Coronary artery (tissue), 2 donors: ENCODE measurements at regions not wholly inside any gene's neighbourhood (a gene's known extent, or its start where the extent isn't known, plus 50 kb on each side); places are given as distances from the start of the nearest gene placed in this dataset.

ENCODE experiments used
- DNase-seq: peaks from one replicate; pipeline ENCODE4 v3.0.0-alpha.2; 2017; ENCODE audit warnings: low spot score
- H3K27ac ChIP-seq, 2 donors: fragments of 200-600 bp; sonication (generic); one replicate each; pipeline ENCODE4 v1.5.1; 2016 to 2019
- H3K4me3 ChIP-seq: fragments of 200-600 bp; sonication (generic); 2 replicates; pipeline ENCODE4 v1.5.1; 2016; ENCODE audit warnings: mild to moderate bottlenecking, moderate library complexity
- TF ChIP-seq, protein P1 (sequence below): fragments of 200-600 bp; sonication (generic); IDR thresholded peaks from one replicate; pipeline ENCODE4 v1.5.1; 2019; ENCODE audit warnings: antibody characterized with exemption

DNA sequence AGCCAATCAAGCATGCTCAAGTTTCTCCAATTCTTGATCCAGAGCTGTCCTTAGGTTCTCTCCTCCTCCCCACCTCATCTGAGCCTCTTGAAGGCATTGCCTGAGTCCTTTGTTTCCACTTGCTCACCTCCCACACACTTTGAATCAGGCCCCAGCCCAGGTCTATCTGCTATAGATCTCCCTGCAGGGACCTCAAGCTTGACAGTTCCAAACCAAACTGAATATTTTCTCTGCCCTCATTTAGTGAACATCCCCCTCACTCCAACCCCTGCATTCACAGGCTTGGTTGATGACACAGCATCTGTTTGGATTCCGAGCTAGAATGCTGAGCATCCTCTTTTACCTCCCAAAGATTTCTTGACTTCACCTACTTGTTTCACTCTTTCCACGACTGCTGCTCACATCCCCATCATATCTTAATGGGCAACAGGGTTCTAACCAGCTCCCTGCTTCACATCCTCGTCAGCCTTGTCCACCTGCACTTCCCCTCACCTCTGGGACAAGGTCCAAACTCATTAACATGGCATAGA is 474.5 kb downstream of the ZSWIM6 start:
- H3K27ac ChIP-seq: no peak overlapping the region
- TF ChIP-seq, protein P1, sequence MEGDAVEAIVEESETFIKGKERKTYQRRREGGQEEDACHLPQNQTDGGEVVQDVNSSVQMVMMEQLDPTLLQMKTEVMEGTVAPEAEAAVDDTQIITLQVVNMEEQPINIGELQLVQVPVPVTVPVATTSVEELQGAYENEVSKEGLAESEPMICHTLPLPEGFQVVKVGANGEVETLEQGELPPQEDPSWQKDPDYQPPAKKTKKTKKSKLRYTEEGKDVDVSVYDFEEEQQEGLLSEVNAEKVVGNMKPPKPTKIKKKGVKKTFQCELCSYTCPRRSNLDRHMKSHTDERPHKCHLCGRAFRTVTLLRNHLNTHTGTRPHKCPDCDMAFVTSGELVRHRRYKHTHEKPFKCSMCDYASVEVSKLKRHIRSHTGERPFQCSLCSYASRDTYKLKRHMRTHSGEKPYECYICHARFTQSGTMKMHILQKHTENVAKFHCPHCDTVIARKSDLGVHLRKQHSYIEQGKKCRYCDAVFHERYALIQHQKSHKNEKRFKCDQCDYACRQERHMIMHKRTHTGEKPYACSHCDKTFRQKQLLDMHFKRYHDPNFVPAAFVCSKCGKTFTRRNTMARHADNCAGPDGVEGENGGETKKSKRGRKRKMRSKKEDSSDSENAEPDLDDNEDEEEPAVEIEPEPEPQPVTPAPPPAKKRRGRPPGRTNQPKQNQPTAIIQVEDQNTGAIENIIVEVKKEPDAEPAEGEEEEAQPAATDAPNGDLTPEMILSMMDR: no peak
- DNase-seq: no peak
- H3K4me3 ChIP-seq: no peak overlapping the region

DNA sequence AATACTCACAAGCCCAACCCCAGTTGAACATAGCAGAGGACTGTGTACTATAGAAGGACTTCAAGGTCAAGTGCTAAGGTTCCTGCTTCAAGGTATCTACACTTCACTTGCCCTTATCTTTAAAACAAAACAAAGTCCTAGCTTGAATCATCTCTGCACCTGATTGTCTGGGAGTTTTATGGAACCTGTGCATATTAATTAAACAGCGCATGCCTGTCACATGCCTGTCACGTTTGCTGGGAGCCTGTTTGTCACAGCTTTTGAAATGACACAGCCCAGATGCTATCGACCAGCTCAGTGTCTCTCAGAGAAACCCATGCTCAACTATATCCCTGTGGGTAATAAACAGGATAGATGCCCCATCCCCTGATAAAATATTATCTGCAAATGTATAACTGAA is 476.0 kb downstream of the ZSWIM6 start:
- H3K27ac ChIP-seq: no peak overlapping the region
- TF ChIP-seq, protein P1: no peak
- no peak overlapping the region for H3K4me3 ChIP-seq
- DNase-seq: no peak

DNA sequence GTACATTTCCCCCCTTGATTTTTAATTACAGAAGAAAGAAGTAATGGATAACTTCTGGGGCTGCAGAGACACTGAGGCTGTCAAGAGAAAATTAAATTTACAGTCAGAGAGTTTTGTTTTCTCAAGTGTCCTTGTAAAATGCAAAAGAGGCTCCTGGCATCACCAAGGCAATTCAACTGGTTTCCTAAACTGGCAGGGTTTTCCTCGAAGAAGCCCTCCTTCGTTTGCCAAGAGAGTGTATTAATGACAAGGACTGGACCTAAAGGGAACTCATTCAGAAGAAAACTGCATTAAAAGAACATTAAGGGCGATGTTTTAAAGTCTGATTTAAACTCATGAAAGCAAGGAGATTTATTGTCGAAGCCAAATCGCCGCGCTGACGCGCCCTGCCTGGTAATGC is 476.9 kb downstream of the ZSWIM6 start:
- TF ChIP-seq, protein P1: no peak
- no peak overlapping the region for H3K27ac ChIP-seq
- DNase-seq: no peak
- no peak overlapping the region for H3K4me3 ChIP-seq

GRCh38 chr5:61809651-61810050 is 477.6 kb downstream of the ZSWIM6 start:
- no peak for DNase-seq
- no peak overlapping the region for H3K27ac ChIP-seq
- TF ChIP-seq, protein P1: no peak

DNA sequence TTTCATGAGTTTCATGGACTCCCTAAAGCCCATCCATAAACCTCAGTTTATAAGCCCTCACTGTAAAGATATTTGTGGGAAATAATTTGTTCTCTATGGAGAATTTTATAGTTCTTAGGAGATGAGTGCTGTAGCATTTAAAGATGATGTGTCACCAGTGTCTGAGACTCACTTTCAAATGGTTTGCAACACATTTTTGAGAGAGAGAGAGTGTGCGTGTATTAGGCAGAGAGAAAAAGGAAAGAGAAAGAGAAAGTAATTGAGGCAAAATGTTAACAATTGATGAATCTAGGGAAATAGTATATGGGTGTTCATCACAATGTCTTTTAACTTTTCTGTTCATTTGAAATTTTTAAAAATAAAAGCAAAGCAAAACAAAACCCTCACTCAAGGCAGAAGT is 479.0 kb downstream of the ZSWIM6 start:
- Histone ChIP-seq H3K27ac (no peak overlapping the region), H3K4me3 (no peak overlapping the region)
- TF ChIP-seq, protein P1: no peak
- DNase-seq: no peak

More at GRCh38 chr5:61809651-61810050, 477.6 kb downstream of the ZSWIM6 start:
- H3K4me3 ChIP-seq: no peak overlapping the region

DNA sequence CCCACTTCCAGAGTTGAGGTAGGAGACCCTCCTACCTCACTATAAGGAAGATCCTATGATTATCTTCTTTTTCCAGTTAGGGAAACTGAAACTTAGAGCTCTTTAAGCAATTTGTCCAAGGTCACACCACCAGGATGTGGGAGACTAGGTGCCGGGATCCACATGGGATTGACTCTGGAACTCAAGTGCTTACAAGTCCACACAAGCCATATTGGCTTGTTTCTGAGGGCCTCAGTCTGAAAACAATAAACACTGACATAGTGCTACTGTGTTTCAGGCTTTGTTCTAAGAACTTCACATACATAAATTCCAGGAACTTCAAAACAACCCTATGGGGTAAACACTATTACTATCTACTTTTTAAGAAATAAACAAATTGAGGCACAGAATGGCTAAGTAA is 481.3 kb downstream of the ZSWIM6 start:
- no peak for DNase-seq
- TF ChIP-seq, protein P1: no peak
- no peak overlapping the region for H3K27ac ChIP-seq
- no peak overlapping the region for H3K4me3 ChIP-seq

GRCh38 chr5:61815339-61815738 is 483.3 kb downstream of the ZSWIM6 start:
- TF ChIP-seq, protein P1: no peak
- DNase-seq: no peak
- H3K4me3 ChIP-seq: no peak overlapping the region
- no peak overlapping the region for H3K27ac ChIP-seq
